NCI-H1930 (cell line): ENCODE measurements at regions not wholly inside any gene's neighbourhood (a gene's known extent, or its start where the extent isn't known, plus 50 kb on each side); places are given as distances from the start of the nearest gene placed in this dataset.
"Not testable (repeated sequence)": the region's sequence is repeated elsewhere in the genome, so short reads cannot be mapped to it uniquely, and the experiment has no call there.

ENCODE experiments used
- DNase-seq, 2 experiments: peaks; one replicate each; lab custom pipeline; 2025; lab: John Stamatoyannopoulos, UW

- DNase-seq = not testable (repeated sequence)
These were observed 75.6 kb downstream of the MRPL39 start for GRCh38 chr21:25531538-25532250.

- DNase-seq = no peak
These were observed 78.8 kb downstream of the MRPL39 start for GRCh38 chr21:25528515-25528914.

DNA sequence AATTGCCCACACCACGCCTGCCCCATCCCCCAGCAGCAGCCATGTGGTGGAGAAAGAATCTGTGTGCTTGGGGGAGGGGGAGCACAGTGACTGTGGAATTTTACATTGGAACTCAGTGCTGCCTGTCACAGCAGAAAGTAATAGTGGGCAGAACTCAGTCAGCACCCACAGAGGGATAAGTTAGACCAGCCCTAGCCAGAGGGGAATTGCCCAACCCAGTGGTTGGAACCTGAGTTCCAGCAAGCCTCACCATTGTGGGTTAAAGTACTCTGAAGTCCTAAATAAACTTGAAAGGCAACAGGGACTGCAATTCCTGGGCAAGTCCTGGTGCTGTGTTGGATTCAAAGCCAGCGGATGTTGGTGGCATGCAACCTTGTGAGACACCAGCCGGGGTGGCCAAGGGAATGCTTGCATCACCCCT is 88.8 kb downstream of the MRPL39 start:
- no peak for DNase-seq

DNA sequence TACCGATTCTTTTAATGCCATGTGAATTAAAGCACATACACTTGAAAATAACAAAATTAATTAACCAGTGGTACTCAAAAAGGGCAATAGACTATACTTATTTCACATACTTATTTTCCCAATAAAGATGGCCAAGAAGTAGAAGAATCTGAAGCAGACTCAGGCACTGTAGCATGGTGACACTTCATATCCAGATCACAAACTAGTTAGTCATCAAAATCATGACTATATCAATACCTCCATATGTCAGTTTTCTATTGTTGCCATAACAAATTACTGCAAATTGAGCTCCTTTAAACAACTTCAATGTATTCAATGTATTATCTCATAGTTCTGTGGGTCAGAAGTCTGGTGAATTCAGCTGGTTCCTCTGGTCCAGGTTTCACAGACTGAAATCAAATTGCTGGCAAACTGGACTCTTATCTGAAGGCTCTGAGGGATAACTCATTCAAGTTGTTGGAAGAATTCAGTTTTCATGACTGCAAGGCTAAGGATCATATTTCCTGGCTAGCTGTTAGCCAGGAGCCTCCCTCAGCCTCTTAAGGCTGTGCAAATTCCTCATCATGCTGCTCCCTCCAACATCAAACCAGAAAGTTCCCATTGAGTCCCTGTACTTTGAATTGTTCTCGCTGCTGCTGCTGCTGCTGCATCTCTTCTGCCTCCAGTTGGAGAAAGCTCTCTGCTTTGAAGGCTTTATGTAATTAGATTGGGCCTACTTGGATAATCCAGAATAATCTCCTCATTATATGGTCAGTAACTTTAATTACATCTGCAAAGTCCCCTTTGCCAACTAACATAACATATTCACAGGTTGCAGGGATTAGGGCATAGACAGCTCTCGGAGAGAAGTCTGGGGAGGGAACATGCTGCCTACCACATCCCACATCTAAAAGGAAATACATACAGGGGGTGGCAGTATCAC is 91.5 kb downstream of the MRPL39 start:
- no peak for DNase-seq

DNA sequence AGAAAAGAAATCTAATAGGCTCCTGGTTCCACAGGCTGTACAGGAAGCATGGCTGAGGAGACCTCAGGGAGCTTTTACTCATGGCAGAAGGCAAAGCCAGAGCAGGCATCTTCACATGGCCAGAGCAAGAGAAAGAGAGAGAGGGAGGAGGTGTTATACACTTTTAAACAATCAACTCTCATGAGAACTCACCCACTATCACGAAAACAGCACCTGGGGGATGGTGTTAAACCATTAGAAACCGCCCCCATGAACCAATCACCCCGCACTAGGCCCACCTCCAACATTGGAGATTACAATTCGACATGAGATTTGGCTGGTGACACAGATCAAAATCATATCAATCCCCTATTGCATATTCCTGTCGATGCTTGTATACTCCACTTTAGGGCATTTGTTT is 93.5 kb downstream of the MRPL39 start:
- DNase-seq = no peak

DNA sequence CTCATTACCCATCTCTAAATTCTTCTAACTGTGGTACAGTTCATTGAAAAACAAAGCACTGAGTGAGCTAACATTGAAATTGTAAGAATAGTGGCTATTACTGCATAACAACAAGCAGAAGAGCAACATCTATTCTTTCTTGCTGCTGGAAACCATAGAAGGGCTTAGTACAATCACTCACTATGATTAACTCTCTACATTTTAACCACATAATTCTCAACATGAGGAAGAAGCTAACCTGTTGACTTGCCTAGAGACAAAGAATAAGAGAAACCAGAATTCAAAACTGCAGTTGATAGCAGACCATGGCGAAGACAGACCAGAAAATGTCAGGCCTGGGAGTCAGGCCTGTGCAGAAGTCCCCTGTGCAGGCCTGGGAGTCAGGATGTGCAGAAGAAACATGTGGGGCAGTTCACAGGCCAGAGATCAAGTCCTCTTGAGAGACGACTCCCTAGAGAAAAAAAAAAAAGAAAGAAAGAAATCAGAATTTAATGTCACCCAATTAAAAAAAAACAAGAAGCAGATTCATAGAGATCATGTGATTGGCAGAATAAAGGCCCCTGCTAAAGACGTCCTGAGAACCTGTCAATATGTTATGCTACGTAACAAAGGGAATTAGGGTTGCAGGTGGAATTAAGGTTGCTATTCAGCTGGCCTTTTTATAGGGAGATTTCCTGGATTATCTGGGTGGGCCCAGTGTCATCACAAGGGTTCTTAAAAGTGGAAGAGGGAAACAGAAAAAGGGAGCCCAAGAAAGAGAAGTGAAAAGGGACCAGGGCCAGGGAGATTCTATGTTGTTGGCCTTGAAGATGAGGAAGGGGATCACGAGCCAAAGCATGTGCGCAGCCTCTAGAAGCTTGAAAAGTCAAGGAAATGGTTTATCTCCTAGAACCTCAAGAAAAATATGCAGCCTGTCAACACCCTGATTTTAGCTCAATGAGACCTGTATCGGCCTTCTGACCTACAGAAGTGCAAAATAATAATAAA is 94.9 kb downstream of the MRPL39 start:
- DNase-seq = no peak

DNA sequence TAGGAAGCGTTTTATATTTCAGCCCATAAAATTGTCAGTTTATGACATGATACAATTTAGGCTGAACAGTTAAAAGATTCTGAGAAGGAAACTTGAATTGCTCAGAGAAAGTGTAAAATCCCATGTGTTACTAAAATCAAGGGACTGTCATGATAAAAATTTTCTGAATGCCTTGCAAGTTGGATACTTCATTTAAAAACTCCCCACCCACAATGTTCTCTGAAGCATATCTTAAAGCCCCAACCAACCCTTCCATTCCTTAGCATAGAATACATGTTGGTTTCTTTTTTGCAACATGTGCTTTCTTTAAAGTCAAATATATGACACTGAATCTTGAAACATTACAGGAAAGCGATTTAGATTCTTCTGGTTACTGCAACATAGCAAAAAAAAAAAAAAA is 97.4 kb downstream of the MRPL39 start:
- DNase-seq = no peak

GRCh38 chr21:25508364-25508763 is 98.9 kb downstream of the MRPL39 start:
- no peak for DNase-seq

GRCh38 chr21:25507522-25507921 is 99.8 kb downstream of the MRPL39 start:
- no peak for DNase-seq

- no peak for DNase-seq
These were observed 100.4 kb downstream of the MRPL39 start for GRCh38 chr21:25506887-25507286.

DNA sequence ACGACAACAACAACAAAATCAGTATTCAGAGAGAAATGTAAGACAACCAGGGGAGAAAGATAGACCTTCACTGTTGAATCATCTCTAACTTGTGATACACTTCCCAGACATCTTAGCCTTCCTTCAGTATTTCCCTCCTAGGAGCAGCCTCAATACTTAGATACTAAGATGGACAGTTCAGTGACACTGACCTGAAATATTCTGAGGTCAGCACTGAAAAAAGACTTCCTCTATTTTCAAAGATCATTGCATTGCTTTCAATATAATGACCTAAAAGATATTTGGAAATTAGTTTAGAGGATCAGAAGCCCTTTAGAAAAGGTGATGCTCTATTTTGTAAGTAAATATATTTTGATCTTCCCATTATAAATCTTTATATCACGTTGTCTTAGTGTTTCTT is 101.0 kb downstream of the MRPL39 start:
- no peak for DNase-seq

GRCh38 chr21:25503981-25504380 is 103.3 kb downstream of the MRPL39 start:
- no peak for DNase-seq

DNA sequence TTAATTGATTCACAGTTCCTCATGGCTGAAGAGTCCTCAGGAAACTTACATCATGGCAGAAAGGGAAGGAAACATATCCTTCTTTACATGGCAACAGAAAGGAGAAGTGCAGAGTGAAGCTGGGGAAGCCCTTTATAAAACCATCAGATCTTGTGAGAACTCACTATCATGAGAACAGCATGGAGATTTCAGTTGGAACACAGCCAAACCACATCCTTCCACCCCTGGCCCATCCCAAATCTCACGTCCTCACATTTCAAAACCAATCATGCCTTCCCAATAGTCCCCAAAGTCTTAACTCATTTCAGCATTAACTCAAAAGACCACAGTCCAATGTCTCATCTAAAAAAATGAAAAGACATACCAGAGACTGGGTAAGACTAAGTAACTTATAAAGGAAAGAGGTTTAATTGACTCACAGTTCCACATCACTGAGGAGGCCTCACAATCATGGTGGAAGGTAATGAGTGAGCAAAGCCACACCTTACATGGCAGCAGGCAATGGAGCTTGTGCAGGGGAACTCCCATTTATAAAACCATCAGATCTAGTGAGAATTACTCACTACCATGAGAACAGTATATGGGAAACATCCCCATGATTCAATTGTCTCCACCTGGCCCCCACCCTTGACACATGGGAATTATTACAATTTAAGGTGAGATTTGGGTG is 105.2 kb downstream of the MRPL39 start:
- no peak for DNase-seq

DNA sequence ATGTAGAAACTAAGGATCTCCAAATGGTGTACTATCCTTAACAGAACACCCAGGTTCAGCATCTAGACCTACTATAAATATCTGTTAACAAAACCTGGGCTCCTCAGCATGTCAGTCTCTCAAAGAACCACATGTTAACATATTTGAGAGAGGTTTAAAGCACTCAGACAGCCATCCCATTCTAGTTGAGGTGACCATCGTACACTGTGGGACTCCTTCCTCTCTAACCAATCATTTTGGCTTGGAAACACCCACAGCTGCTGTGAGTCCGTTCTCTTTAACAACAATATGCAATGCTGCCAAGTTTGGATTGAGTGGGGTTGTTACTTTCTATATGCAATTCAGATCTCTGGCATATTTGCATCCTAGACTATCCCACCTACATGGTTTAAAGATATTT is 105.8 kb downstream of the MRPL39 start:
- no peak for DNase-seq

GRCh38 chr21:25500598-25500997 is 106.7 kb downstream of the MRPL39 start:
- no peak for DNase-seq

GRCh38 chr21:25496825-25497482 is 110.3 kb downstream of the MRPL39 start:
- DNase-seq = no peak

- DNase-seq = no peak
These were observed 112.5 kb downstream of the MRPL39 start for GRCh38 chr21:25494804-25495203.

- no peak for DNase-seq
These were observed 113.6 kb downstream of the MRPL39 start for GRCh38 chr21:25493722-25494121.

DNA sequence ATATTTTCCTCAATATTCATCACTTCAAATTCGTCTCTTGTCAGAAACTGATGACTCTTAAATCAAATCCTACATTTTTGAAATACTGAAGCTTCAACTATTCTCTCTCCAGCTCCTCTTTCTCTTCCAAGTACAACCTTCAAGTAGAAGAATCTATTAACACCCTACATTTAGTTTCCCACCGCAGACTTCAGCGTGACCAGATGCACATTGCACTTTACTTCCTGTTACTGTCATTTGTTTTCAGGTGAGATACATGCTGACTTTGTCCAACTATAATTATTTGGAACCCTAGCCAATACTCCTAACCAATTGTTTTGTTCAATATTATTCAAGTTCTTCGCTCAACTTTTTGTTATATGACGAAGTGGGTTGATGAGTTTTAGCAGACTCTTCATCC is 116.0 kb downstream of the MRPL39 start:
- no peak for DNase-seq

DNA sequence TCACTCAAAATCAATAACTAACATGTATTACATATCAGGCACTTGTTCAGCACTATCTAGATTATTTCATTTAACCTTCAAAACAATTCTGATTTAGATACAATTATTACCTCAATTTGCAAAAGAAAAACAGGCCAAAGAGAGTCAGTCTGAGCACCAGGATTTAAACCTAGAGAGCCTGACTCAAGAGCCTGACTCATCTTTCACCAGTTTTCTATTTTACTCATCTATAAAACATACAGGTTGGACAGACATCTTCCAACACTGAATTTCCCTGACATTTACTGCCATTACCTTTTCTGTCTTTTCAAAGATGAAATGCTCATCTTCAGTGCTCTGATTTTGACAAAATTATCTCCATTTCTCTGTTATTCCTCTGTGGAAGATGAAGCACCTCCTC is 116.5 kb downstream of the MRPL39 start:
- no peak for DNase-seq

GRCh38 chr21:25489673-25490072 is 117.6 kb downstream of the MRPL39 start:
- DNase-seq = no peak
